Kidney (tissue), 13 donors: ENCODE measurements at regions not wholly inside any gene's neighbourhood (a gene's known extent, or its start where the extent isn't known, plus 50 kb on each side); places are given as distances from the start of the nearest gene placed in this dataset.

Source experiments
- DNase-seq, 5 donors: peaks; one replicate each; pipeline ENCODE4 v3.0.0-alpha.2; 2013 to 2020
- FAIRE-seq: peaks from 2 replicates; lab custom pipeline; 2012; peaks lifted over from hg19 to GRCh38; lab: Jason Lieb, UNC
- H3K27ac ChIP-seq, 2 donors: one replicate each; pipeline ENCODE4 v1.7.0; 2013; ENCODE audit warnings: low read depth in 2 of 2, low read length in 2 of 2, inconsistent platforms in 1 of 2
- H3K27me3 ChIP-seq: one replicate; pipeline ENCODE4 v1.7.1; 2013; ENCODE audit warnings: low read length, inconsistent platforms; ENCODE audit not compliant: control insufficient read depth, insufficient read depth
- H3K36me3 ChIP-seq, 3 donors: one replicate each; pipeline versions ENCODE4 v1.7.0 to v1.7.1; 2013; ENCODE audit warnings: low read length in 3 of 3, control low read depth in 1 of 3, inconsistent platforms in 1 of 3; ENCODE audit not compliant: insufficient read depth in 3 of 3, control insufficient read depth in 2 of 3
- H3K4me1 ChIP-seq, 3 donors: one replicate each; pipeline versions ENCODE4 v1.7.0 to v1.7.1; 2013; ENCODE audit warnings: low read length in 3 of 3, inconsistent platforms in 1 of 3, low read depth in 1 of 3; ENCODE audit not compliant: control insufficient read depth in 2 of 3, insufficient read depth in 2 of 3
- H3K4me3 ChIP-seq, 3 donors: one replicate each; pipeline versions ENCODE4 v1.7.0 to v1.8.1; 2013; ENCODE audit warnings: low read length in 3 of 3, control low read depth in 1 of 3, inconsistent platforms in 1 of 3
- H3K9ac ChIP-seq, 3 donors: one replicate each; pipeline versions ENCODE4 v1.7.0 to v1.7.1; 2013; ENCODE audit warnings: low read length in 3 of 3, control low read depth in 1 of 3, inconsistent platforms in 1 of 3
- H3K9me3 ChIP-seq, 3 donors: one replicate each; pipeline versions ENCODE4 v1.7.0 to v1.7.1; 2013; ENCODE audit warnings: low read length in 3 of 3, control low read depth in 1 of 3, inconsistent platforms in 1 of 3; ENCODE audit not compliant: control insufficient read depth in 2 of 3, insufficient read depth in 1 of 3
- intact Hi-C: fragments of 100-400 bp; cut with DNase I; formaldehyde crosslinking; loops from one replicate; pipeline ENCODE4 v1.11.1; 2022
- TF ChIP-seq, protein P1 (sequence below): IDR thresholded peaks from 3 replicates; pipeline ENCODE4 v1.5.1; 2012; ENCODE audit warnings: mild to moderate bottlenecking, moderate library complexity, borderline replicate concordance; ENCODE audit not compliant: insufficient read depth; ENCODE audit errors: extremely low read depth
- donor health status: control.
- donor health status: control.
- donor health status: control.
- donor health status: control.
- donor health status: control.
- donor health status: DM: yes; HTN: yes; CAD: no.
- donor health status: Normal renal cell carcinoma (clear cell type).

DNA sequence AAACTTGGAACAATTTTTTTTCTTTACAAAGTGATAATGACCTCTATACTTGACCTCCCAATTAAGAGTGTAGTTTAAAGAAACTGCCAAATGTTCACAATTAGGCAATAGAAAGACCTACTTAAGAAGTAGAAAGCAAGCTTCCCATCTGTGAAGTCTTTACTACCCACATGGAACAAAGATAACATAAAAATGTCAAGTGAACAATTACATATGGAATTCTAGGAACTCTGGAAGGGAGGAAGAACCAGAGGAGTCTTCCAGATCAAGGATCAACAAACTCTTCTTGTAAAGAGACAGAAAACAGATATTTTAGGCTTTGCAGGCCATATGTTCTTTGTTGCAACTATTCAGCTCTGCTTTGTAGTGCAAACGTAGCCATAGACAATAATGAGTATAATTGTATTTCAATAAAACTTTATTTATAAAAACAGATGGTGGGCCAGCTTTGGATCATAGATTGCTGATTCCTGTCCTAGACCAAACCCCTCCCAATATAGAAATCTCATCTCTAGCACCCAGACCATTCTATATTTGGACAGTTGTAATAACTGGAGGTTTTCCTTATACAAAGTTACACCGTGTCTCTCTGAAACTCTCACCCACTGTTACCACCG lies 68.4 kb upstream of the MAGI3 start:
- Histone ChIP-seq H3K4me3 (no peak overlapping the region), H3K36me3 (no peaks in the 10 kb centered on the region), H3K4me1 (no peaks in the 10 kb centered on the region), H3K9ac (no peak overlapping the region), H3K9me3 (no peaks in the 10 kb centered on the region), H3K27me3 (no peaks in the 10 kb centered on the region), H3K27ac (no peak overlapping the region)
- TF ChIP-seq, protein P1, sequence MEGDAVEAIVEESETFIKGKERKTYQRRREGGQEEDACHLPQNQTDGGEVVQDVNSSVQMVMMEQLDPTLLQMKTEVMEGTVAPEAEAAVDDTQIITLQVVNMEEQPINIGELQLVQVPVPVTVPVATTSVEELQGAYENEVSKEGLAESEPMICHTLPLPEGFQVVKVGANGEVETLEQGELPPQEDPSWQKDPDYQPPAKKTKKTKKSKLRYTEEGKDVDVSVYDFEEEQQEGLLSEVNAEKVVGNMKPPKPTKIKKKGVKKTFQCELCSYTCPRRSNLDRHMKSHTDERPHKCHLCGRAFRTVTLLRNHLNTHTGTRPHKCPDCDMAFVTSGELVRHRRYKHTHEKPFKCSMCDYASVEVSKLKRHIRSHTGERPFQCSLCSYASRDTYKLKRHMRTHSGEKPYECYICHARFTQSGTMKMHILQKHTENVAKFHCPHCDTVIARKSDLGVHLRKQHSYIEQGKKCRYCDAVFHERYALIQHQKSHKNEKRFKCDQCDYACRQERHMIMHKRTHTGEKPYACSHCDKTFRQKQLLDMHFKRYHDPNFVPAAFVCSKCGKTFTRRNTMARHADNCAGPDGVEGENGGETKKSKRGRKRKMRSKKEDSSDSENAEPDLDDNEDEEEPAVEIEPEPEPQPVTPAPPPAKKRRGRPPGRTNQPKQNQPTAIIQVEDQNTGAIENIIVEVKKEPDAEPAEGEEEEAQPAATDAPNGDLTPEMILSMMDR = no peak
- intact Hi-C loops = no loop called here
- DNase-seq (peak in 2 of 5 donors; percentile 43 to 60), FAIRE-seq (no peak)

DNA sequence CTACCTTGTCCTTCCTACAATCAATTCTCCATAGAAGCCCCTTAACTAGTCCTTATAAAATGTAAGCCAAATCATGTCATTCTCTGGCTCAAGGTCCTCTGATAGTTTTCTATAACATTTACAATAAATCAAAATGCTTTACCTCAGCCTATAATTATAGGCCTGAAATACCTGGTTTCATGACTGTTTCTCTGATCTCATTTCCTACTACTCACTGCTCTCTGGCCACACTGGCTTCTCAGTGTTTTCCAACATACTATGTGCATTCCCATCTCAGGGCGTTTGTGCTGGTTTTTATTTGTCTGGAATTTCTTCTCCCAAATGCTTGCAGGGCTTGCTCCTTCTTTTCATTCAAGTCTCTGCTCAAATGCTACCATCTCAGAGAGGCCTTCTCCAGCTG lies 67.9 kb upstream of the MAGI3 start:
- H3K9me3 ChIP-seq = no peaks in the 10 kb centered on the region
- intact Hi-C loops = no loop called here
- H3K27me3 ChIP-seq = no peaks in the 10 kb centered on the region
- FAIRE-seq = no peak
- H3K4me3 ChIP-seq = no peak overlapping the region
- TF ChIP-seq, protein P1 = no peak
- H3K4me1 ChIP-seq = no peaks in the 10 kb centered on the region
- H3K27ac ChIP-seq = no peak overlapping the region
- no peaks in the 10 kb centered on the region for H3K36me3 ChIP-seq
- H3K9ac ChIP-seq = no peak overlapping the region
- DNase-seq = no peak

DNA sequence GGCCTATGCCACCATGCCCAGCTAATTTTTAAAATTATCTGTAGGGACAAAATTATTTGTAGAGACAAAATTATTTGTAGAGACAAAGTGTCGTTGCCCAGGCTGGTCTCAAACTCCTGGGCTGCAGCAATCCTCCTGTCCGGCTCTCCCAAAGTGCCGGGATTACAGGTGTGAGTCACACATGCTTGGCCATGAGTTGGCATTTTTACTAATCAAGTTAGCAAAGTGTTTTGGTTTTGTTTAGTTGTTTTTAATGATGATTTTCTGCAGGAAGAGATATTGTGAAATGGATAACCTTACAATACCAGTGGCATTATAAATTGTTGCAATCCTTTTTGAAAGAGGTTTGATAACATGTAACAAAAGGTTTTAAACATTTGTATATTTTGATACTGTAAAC lies 65.3 kb upstream of the MAGI3 start:
- DNase-seq (no peak), FAIRE-seq (no peak)
- Histone ChIP-seq H3K36me3 (no peaks in the 10 kb centered on the region), H3K9ac (no peak overlapping the region), H3K27me3 (no peaks in the 10 kb centered on the region), H3K27ac (no peak overlapping the region), H3K4me3 (no peak overlapping the region), H3K4me1 (no peaks in the 10 kb centered on the region), H3K9me3 (no peaks in the 10 kb centered on the region)
- intact Hi-C loops = no loop called here
- TF ChIP-seq, protein P1 = no peak

DNA sequence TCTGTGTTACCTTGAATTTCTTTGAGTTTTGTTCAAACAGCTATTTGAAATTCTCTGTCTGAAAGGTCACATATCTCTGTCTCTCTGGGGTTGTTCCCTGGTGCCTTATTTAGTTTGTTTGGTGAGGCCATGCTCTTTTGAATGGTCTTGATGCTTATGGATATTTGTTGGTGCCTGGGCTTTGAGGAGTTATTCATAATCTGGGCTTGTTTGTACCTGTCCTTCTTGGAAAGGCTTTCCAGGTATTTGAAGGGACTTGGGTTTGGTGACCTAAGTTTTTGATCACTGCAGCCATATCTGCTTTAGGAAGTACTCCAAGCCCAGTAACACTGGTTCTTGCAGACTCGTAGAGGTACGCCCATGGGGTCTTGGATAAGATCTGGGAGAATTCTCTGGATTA lies 63.3 kb upstream of the MAGI3 start:
- no peak for FAIRE-seq
- no peaks in the 10 kb centered on the region for H3K36me3 ChIP-seq
- no peak for DNase-seq
- H3K9ac ChIP-seq = no peak overlapping the region
- H3K27ac ChIP-seq = no peak overlapping the region
- no peak overlapping the region for H3K4me3 ChIP-seq
- TF ChIP-seq, protein P1 = no peak
- no peaks in the 10 kb centered on the region for H3K4me1 ChIP-seq
- H3K9me3 ChIP-seq = no peaks in the 10 kb centered on the region
- no peaks in the 10 kb centered on the region for H3K27me3 ChIP-seq
- intact Hi-C loops = no loop called here
